Stomach (tissue), 8 donors: ENCODE measurements at regions not wholly inside any gene's neighbourhood (a gene's known extent, or its start where the extent isn't known, plus 50 kb on each side); places are given as distances from the start of the nearest gene placed in this dataset.

Experiments used
- DNase-seq, 2 donors: peaks; one replicate each; pipeline versions ENCODE4 v3.0.0 to v3.0.0-alpha.2; 2013 to 2019
- H3K27ac ChIP-seq, 5 donors: fragments of 200-600 bp in 4 of 5; sonication (generic) in 4 of 5; one replicate each; pipeline ENCODE4 v1.5.1; 2013 to 2019; ENCODE audit warnings: mild to moderate bottlenecking in 1 of 5, moderate library complexity in 1 of 5
- H3K27me3 ChIP-seq, 3 donors: fragments of 200-600 bp; sonication (generic); one replicate each; pipeline ENCODE4 v1.5.1; 2017 to 2019; ENCODE audit warnings: mixed run types in 1 of 3
- H3K36me3 ChIP-seq, 4 donors: fragments of 200-600 bp; sonication (generic); 1 replicate in 3 of 4; 2 replicates in 1 of 4; pipeline ENCODE4 v1.5.1; 2016 to 2019
- H3K4me1 ChIP-seq, 4 donors: fragments of 200-600 bp; sonication (generic); one replicate each; pipeline ENCODE4 v1.5.1; 2016 to 2019
- H3K4me3 ChIP-seq, 4 donors: fragments of 200-600 bp; sonication (generic) in 3 of 4; one replicate each; pipeline ENCODE4 v1.5.1; 2016 to 2019; ENCODE audit warnings: mild to moderate bottlenecking in 1 of 4
- H3K9me3 ChIP-seq, 4 donors: fragments of 200-600 bp; sonication (generic); one replicate each; pipeline ENCODE4 v1.5.1; 2016 to 2019
- CTCF ChIP-seq, 7 experiments: fragments of 450-650 bp in 4 of 7; fragments of 200-600 bp in 3 of 7; sonication (generic) in 3 of 7; IDR thresholded peaks; one replicate each; pipeline ENCODE4 v1.5.1; 2016 to 2019; ENCODE audit warnings: antibody characterized with exemption in 7 of 7, control low read depth in 2 of 7, mild to moderate bottlenecking in 1 of 7
- EP300 ChIP-seq: sonication (generic); formaldehyde crosslinking; IDR thresholded peaks from one replicate; pipeline ENCODE4 v1.6.1; 2017; ENCODE audit warnings: antibody characterized with exemption
- POLR2A ChIP-seq, 4 donors: fragments of 450-650 bp; IDR thresholded peaks; one replicate each; pipeline ENCODE4 v1.6.1; 2016; ENCODE audit warnings: antibody characterized with exemption in 4 of 4, control low read depth in 2 of 4, mild to moderate bottlenecking in 1 of 4, moderate library complexity in 1 of 4
- POLR2AphosphoS5 ChIP-seq, 3 donors: sonication (generic); formaldehyde crosslinking; IDR thresholded peaks; one replicate each; pipeline ENCODE4 v1.6.1; 2016; ENCODE audit warnings: antibody characterized with exemption in 3 of 3
- WGBS, 5 donors: extraction: QIAGEN DNeasy Blood & Tissue Kit in 3 of 5; methylation state at CpG; one replicate each; pipeline versions ENCODE4 v1.1.5 to v1.1.7; 2013 to 2018; 5-methylcytosine and 5-hydroxymethylcytosine counted together
- intact Hi-C: fragments of 100-400 bp; cut with DNase I; formaldehyde crosslinking; loops from one replicate; pipeline ENCODE4 v1.15.1; 2023; ENCODE audit warnings: low total_unique reads
- donor health status: healthy with polysubstance abuse.
- donor health status: Bipolar disorder and iron deficiency.
- donor health status: healthy.

- Histone ChIP-seq H3K36me3 (no peaks in the 10 kb centered on the region), H3K4me1 (peaks cover 0 to 11% (median 3%) of the 10 kb centered on the region in 4 donors), H3K27ac (no peak overlapping the region), H3K27me3 (no peaks in the 10 kb centered on the region), H3K9me3 (no peaks in the 10 kb centered on the region), H3K4me3 (no peak overlapping the region)
- no peak for TF ChIP-seq EP300
- no peak for TF ChIP-seq POLR2A (IDR thresholded peaks at IDR 0.05)
- TF ChIP-seq CTCF (IDR thresholded peaks at IDR 0.05), result no peak
- TF ChIP-seq POLR2AphosphoS5 (IDR thresholded peaks at IDR 0.05), result no peak
- 51 to 63% (median 55%) methylated on average over 4 of the region's 4 CpGs for WGBS, 5 donors
- intact Hi-C loops, result no loop called here
- DNase-seq, result no peak
Measured at GRCh38 chr3:182216311-182216970, 504.7 kb downstream of the SOX2 start.

GRCh38 chr3:182220013-182220412 is 508.3 kb downstream of the SOX2 start:
- no peak for DNase-seq
- no peaks in the 10 kb centered on the region for H3K9me3 ChIP-seq
- WGBS, 5 donors, result 14 to 35% (median 19%) methylated on average over 1 of the region's 1 CpG
- no peaks in the 10 kb centered on the region for H3K27me3 ChIP-seq
- no peaks in the 10 kb centered on the region for H3K4me1 ChIP-seq
- H3K27ac ChIP-seq, result no peak overlapping the region
- TF ChIP-seq CTCF (IDR thresholded peaks at IDR 0.05), result no peak
- TF ChIP-seq POLR2AphosphoS5 (IDR thresholded peaks at IDR 0.05), result no peak
- no peak for TF ChIP-seq EP300
- no peak for TF ChIP-seq POLR2A (IDR thresholded peaks at IDR 0.05)
- H3K4me3 ChIP-seq, result no peak overlapping the region
- H3K36me3 ChIP-seq, result no peaks in the 10 kb centered on the region
- intact Hi-C loops, result no loop called here

- Histone ChIP-seq H3K4me3 (no peak overlapping the region), H3K4me1 (no peaks in the 10 kb centered on the region), H3K27ac (no peak overlapping the region), H3K27me3 (no peaks in the 10 kb centered on the region), H3K9me3 (no peaks in the 10 kb centered on the region), H3K36me3 (no peaks in the 10 kb centered on the region)
- intact Hi-C loops, result no loop called here
- TF ChIP-seq POLR2AphosphoS5 (IDR thresholded peaks at IDR 0.05), result no peak
- TF ChIP-seq CTCF (IDR thresholded peaks at IDR 0.05), result no peak
- TF ChIP-seq POLR2A (IDR thresholded peaks at IDR 0.05), result no peak
- TF ChIP-seq EP300, result no peak
- WGBS, 5 donors, result 93 to 98% (median 96%) methylated on average over 1 of the region's 1 CpG
- DNase-seq, result no peak
Measured at GRCh38 chr3:182220471-182220870, 508.7 kb downstream of the SOX2 start.

GRCh38 chr3:182226995-182227394 is 515.3 kb downstream of the SOX2 start:
- Histone ChIP-seq H3K4me1 (peaks cover 0 to 3% (median 0%) of the 10 kb centered on the region in 4 donors), H3K4me3 (no peak overlapping the region), H3K27ac (no peak overlapping the region), H3K9me3 (no peaks in the 10 kb centered on the region), H3K36me3 (no peaks in the 10 kb centered on the region), H3K27me3 (no peaks in the 10 kb centered on the region)
- WGBS, 5 donors, result 56 to 64% (median 58%) methylated on average over 4 of the region's 4 CpGs
- DNase-seq, result no peak
- intact Hi-C loops, result no loop called here
- no peak for TF ChIP-seq EP300
- no peak for TF ChIP-seq CTCF (IDR thresholded peaks at IDR 0.05)
- no peak for TF ChIP-seq POLR2A (IDR thresholded peaks at IDR 0.05)
- no peak for TF ChIP-seq POLR2AphosphoS5 (IDR thresholded peaks at IDR 0.05)
